GM12878 (cell line): ENCODE measurements at regions not wholly inside any gene's neighbourhood (a gene's known extent, or its start where the extent isn't known, plus 50 kb on each side); places are given as distances from the start of the nearest gene placed in this dataset.

Experiments
- ATAC-seq: fragments of 200-7000 bp; cut with Tn5 transposase; 3 replicates; pipeline ENCODE4 v1.9.1; 2020; ENCODE audit warnings: mild to moderate bottlenecking, moderate library complexity
- BruUV-seq: library from RNA; stranded (reverse); fragments of 400-500 nt; replicated peaks from 2 replicates; lab custom pipeline; 2021; lab: Mats Ljungman, UMichigan
- CTCF ChIA-PET: fragments of 300-600 bp; sonication (Branson Sonifier 250); formaldehyde crosslinking; extraction: SDS; loops from one replicate; lab custom pipeline; 2021; ENCODE audit warnings: inconsistent platforms; lab: Yijun Ruan, JAX
- POLR2A ChIA-PET: fragments of 350-600 bp; formaldehyde crosslinking; extraction: SDS; loops from one replicate; lab custom pipeline; 2021; ENCODE audit warnings: inconsistent platforms; lab: Charles Lee
- RAD21 ChIA-PET: fragments of 300-600 bp; sonication (Branson Sonifier 250); formaldehyde crosslinking; loops from one replicate; lab custom pipeline; 2023; ENCODE audit warnings: antibody characterized with exemption; ENCODE audit not compliant: unreplicated experiment; lab: Charles Lee
- SMC1A ChIA-PET: fragments of 300-600 bp; sonication (Branson Sonifier 250); formaldehyde crosslinking; loops from one replicate; lab custom pipeline; 2023; ENCODE audit not compliant: unreplicated experiment, uncharacterized antibody; lab: Charles Lee
- DNase-seq: peaks from one replicate; pipeline ENCODE4 v3.0.0-alpha.2; 2011; ENCODE audit warnings: low read depth, low spot score
- FAIRE-seq: peaks from 3 replicates; lab custom pipeline; 2011; peaks lifted over from hg19 to GRCh38; lab: Jason Lieb, UNC
- H2AFZ ChIP-seq: 2 replicates; pipeline ENCODE4 v1.6.0; 2011; ENCODE audit warnings: low read depth, low read length, control low read depth; ENCODE audit not compliant: control insufficient read depth
- H3K27ac ChIP-seq: 2 replicates; pipeline ENCODE4 v1.5.1; 2011; ENCODE audit warnings: control low read depth; ENCODE audit not compliant: control insufficient read depth, insufficient read depth
- H3K27me3 ChIP-seq, 2 experiments: replicated peaks in 1 of 2; 2 replicates each; pipeline versions ENCODE4 v1.6.0 to v1.6.1; 2011; ENCODE audit warnings: low read length in 1 of 2; ENCODE audit not compliant: control insufficient read depth in 2 of 2, insufficient read depth in 2 of 2
- H3K36me3 ChIP-seq, 2 experiments: 2 replicates each; pipeline ENCODE4 v1.5.1; 2011; ENCODE audit warnings: low read length in 1 of 2; ENCODE audit not compliant: control insufficient read depth in 2 of 2, insufficient read depth in 2 of 2
- H3K4me1 ChIP-seq: 2 replicates; pipeline ENCODE4 v1.6.1; 2011; ENCODE audit warnings: mild to moderate bottlenecking, low read length, moderate library complexity, mixed read lengths; ENCODE audit not compliant: control insufficient read depth, insufficient read depth
- H3K4me2 ChIP-seq: 2 replicates; pipeline ENCODE4 v1.6.0; 2011; ENCODE audit warnings: control low read depth; ENCODE audit not compliant: control insufficient read depth, insufficient read depth
- H3K4me3 ChIP-seq: fragments of 200-600 bp; sonication (generic); 2 replicates; pipeline ENCODE4 v1.5.1; 2016
- H3K79me2 ChIP-seq: 2 replicates; pipeline ENCODE4 v1.6.0; 2011; ENCODE audit warnings: low read length; ENCODE audit not compliant: control insufficient read depth, insufficient read depth
- H3K9ac ChIP-seq: 2 replicates; pipeline ENCODE4 v1.8.0; 2011; ENCODE audit warnings: low read length, control low read depth, mixed read lengths; ENCODE audit not compliant: control insufficient read depth, insufficient read depth
- H3K9me3 ChIP-seq: replicated peaks from 3 replicates; pipeline ENCODE4 v1.5.1; 2011; ENCODE audit warnings: mild to moderate bottlenecking, low read length; ENCODE audit not compliant: control insufficient read depth, insufficient read depth
- H4K20me1 ChIP-seq: 2 replicates; pipeline ENCODE4 v1.6.0; 2011; ENCODE audit not compliant: control insufficient read depth, insufficient read depth
- CEBPB ChIP-seq, 2 experiments: fragments of 150-350 bp in 1 of 2; IDR thresholded peaks; 2 replicates each; pipeline ENCODE4 v1.6.1; 2012 to 2014; ENCODE audit warnings: low read depth in 2 of 2, low read length in 2 of 2, borderline replicate concordance in 1 of 2, inconsistent platforms in 1 of 2
- CHD4 ChIP-seq: fragments of 200-600 bp; sonication (generic); IDR thresholded peaks from 2 replicates; pipeline ENCODE4 v1.6.1; 2016; ENCODE audit warnings: mild to moderate bottlenecking
- HDAC2 ChIP-seq: fragments of 200-600 bp; sonication (generic); IDR thresholded peaks from 2 replicates; pipeline ENCODE4 v1.6.1; 2017
- JUND ChIP-seq: IDR thresholded peaks from 2 replicates; pipeline ENCODE4 v1.6.1; 2012; ENCODE audit warnings: low read depth, mild to moderate bottlenecking, low read length, improper control_type of control experiment, moderate library complexity
- NFYB ChIP-seq: IDR thresholded peaks from 2 replicates; pipeline ENCODE4 v1.6.1; 2011; ENCODE audit warnings: low read depth, mild to moderate bottlenecking, low read length, improper control_type of control experiment, moderate library complexity; ENCODE audit not compliant: insufficient read depth
- POU2F2 ChIP-seq: IDR thresholded peaks from 3 replicates; pipeline ENCODE4 v1.6.1; 2011; ENCODE audit warnings: low read depth, mild to moderate bottlenecking, low read length, borderline replicate concordance
- SIN3A ChIP-seq: IDR thresholded peaks from 2 replicates; pipeline ENCODE4 v1.6.1; 2012; ENCODE audit warnings: low read depth, low read length, improper control_type of control experiment
- SREBF1 ChIP-seq: IDR thresholded peaks from 2 replicates; pipeline ENCODE4 v1.6.1; 2012; ENCODE audit warnings: mild to moderate bottlenecking, low read length
- STAT1 ChIP-seq: fragments of 450-650 bp; conservative IDR thresholded peaks from 2 replicates; pipeline ENCODE4 v1.6.1; 2014; ENCODE audit warnings: antibody characterized with exemption, mild to moderate bottlenecking
- WGBS: methylation state at CpG from one replicate; pipeline ENCODE4 v1.1.6; 2016; ENCODE audit warnings: low lambda C conversion rate; ENCODE audit not compliant: insufficient replicate concordance, insufficient coverage; ENCODE audit errors: missing lambda C conversion rate; 5-methylcytosine and 5-hydroxymethylcytosine counted together
- in situ Hi-C: fragments of 300-500 bp; cut with MboI; formaldehyde crosslinking; loops from 9 replicates; pipeline ENCODE4 v1.14.3; 2018; ENCODE audit warnings: mixed read lengths
- intact Hi-C: fragments of 100-400 bp; cut with micrococcal nuclease; formaldehyde crosslinking; loops from one replicate; pipeline ENCODE4 v1.14.2; 2022; ENCODE audit not compliant: unreplicated experiment
- TF ChIP-seq, protein P1 (sequence below): fragments of 450-650 bp; IDR thresholded peaks from 2 replicates; pipeline ENCODE4 v1.6.1; 2017; ENCODE audit warnings: mild to moderate bottlenecking, moderate library complexity
- TF ChIP-seq, protein P2 (sequence below): IDR thresholded peaks from 2 replicates; pipeline ENCODE4 v1.6.1; 2011; ENCODE audit warnings: low read depth, mild to moderate bottlenecking, low read length, moderate library complexity, borderline replicate concordance; ENCODE audit errors: extremely low read depth
- TF ChIP-seq, protein P3 (sequence below): IDR thresholded peaks from 2 replicates; pipeline ENCODE4 v1.6.1; 2012; ENCODE audit warnings: low read depth, low read length, improper control_type of control experiment
- TF ChIP-seq, protein P4 (sequence below): fragments of 450-650 bp; IDR thresholded peaks from 2 replicates; pipeline ENCODE4 v1.6.1; 2016; ENCODE audit warnings: mild to moderate bottlenecking

DNA sequence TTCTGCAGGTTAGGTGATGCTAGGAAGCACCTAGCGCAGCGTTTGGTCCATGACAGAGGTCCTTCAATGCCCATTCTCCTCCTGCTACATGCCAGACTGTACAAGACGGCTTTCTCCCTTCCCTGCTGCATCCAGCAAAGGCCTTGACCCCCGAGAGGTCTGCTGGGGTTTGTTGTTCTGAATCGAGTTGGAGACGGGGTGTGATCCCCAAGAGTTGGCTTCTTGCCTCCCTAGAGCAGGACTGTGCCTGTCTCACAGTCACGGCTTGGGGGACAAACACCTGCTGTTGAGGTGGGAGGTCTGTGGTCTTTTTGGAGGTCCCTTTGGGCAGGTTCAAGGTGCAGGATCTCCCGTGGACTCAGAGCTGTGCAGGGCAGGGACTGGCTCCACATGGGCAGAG is 352.3 kb upstream of the B3GAT1 start:
- peaks cover 0 to 2% of the 10 kb centered on the region in 2 experiments; a peak in 1 of 4 replicates for H3K27me3 ChIP-seq
- H2AFZ ChIP-seq: no peak overlapping the region
- SMC1A ChIA-PET: interaction anchor here (0.5 kb wide), 1 partner anchor 53 kb away, joined by 3 read pairs; no protein-coding TSS in a partner anchor
- 14% methylated on average over 8 of the region's 8 CpGs for WGBS
- DNase-seq (no peak), FAIRE-seq (no peak), ATAC-seq (no peak)
- H3K9ac ChIP-seq: no peak overlapping the region
- POLR2A ChIA-PET: no interaction called here
- no peaks in the 10 kb centered on the region; the same call in 2 of the 3 replicates for H3K9me3 ChIP-seq
- no peak overlapping the region for H3K4me3 ChIP-seq
- RAD21 ChIA-PET: no interaction called here
- H3K4me1 ChIP-seq: no peaks in the 10 kb centered on the region
- no peaks in the 10 kb centered on the region for H3K79me2 ChIP-seq
- intact Hi-C loops: no loop called here
- no peak overlapping the region for H3K27ac ChIP-seq
- H3K4me2 ChIP-seq: no peak overlapping the region
- CTCF ChIA-PET: no interaction called here
- H4K20me1 ChIP-seq: no peaks in the 10 kb centered on the region
- in situ Hi-C loops: no loop called here
- no peaks in the 10 kb centered on the region for H3K36me3 ChIP-seq
- no TSS peak for BruUV-seq
- no peak for TF ChIP-seq CHD4
- TF ChIP-seq POU2F2: no peak
- TF ChIP-seq, protein P1, sequence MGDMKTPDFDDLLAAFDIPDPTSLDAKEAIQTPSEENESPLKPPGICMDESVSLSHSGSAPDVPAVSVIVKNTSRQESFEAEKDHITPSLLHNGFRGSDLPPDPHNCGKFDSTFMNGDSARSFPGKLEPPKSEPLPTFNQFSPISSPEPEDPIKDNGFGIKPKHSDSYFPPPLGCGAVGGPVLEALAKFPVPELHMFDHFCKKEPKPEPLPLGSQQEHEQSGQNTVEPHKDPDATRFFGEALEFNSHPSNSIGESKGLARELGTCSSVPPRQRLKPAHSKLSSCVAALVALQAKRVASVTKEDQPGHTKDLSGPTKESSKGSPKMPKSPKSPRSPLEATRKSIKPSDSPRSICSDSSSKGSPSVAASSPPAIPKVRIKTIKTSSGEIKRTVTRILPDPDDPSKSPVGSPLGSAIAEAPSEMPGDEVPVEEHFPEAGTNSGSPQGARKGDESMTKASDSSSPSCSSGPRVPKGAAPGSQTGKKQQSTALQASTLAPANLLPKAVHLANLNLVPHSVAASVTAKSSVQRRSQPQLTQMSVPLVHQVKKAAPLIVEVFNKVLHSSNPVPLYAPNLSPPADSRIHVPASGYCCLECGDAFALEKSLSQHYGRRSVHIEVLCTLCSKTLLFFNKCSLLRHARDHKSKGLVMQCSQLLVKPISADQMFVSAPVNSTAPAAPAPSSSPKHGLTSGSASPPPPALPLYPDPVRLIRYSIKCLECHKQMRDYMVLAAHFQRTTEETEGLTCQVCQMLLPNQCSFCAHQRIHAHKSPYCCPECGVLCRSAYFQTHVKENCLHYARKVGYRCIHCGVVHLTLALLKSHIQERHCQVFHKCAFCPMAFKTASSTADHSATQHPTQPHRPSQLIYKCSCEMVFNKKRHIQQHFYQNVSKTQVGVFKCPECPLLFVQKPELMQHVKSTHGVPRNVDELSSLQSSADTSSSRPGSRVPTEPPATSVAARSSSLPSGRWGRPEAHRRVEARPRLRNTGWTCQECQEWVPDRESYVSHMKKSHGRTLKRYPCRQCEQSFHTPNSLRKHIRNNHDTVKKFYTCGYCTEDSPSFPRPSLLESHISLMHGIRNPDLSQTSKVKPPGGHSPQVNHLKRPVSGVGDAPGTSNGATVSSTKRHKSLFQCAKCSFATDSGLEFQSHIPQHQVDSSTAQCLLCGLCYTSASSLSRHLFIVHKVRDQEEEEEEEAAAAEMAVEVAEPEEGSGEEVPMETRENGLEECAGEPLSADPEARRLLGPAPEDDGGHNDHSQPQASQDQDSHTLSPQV: no peak
- TF ChIP-seq, protein P2, sequence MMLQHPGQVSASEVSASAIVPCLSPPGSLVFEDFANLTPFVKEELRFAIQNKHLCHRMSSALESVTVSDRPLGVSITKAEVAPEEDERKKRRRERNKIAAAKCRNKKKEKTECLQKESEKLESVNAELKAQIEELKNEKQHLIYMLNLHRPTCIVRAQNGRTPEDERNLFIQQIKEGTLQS: no peak
- TF ChIP-seq JUND: no peak
- no peak for TF ChIP-seq NFYB
- no peak for TF ChIP-seq SIN3A
- no peak for TF ChIP-seq SREBF1
- TF ChIP-seq STAT1: no peak
- TF ChIP-seq, protein P3, sequence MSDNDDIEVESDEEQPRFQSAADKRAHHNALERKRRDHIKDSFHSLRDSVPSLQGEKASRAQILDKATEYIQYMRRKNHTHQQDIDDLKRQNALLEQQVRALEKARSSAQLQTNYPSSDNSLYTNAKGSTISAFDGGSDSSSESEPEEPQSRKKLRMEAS: no peak
- no peak for TF ChIP-seq CEBPB (IDR thresholded peaks at IDR 0.05; ENCODE audit: borderline replicate concordance in 1 of 2, low read depth in 2 of 2, low read length in 2 of 2)
- TF ChIP-seq, protein P4, sequence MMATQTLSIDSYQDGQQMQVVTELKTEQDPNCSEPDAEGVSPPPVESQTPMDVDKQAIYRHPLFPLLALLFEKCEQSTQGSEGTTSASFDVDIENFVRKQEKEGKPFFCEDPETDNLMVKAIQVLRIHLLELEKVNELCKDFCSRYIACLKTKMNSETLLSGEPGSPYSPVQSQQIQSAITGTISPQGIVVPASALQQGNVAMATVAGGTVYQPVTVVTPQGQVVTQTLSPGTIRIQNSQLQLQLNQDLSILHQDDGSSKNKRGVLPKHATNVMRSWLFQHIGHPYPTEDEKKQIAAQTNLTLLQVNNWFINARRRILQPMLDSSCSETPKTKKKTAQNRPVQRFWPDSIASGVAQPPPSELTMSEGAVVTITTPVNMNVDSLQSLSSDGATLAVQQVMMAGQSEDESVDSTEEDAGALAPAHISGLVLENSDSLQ: no peak
- no peak for TF ChIP-seq HDAC2
